ENCODE measurements at regions not wholly inside any gene's neighbourhood (a gene's known extent, or its start where the extent isn't known, plus 50 kb on each side); places are given as distances from the start of the nearest gene placed in this dataset.

GRCh38 chr10:6977398-6978186 is 397.5 kb upstream of the PRKCQ start:
- H3K4me3 ChIP-seq (ENCODE audit: low read length): no peak overlapping the region
- no peaks in the 10 kb centered on the region for H3K36me3 ChIP-seq (ENCODE audit: insufficient read depth, low read length)
- H3K9me3 ChIP-seq (replicated peaks; ENCODE audit: low read length): no peaks in the 10 kb centered on the region
- H3K9ac ChIP-seq (ENCODE audit: low read depth, low read length): no peak overlapping the region
- H3K4me2 ChIP-seq (ENCODE audit: low read length): no peak overlapping the region
- H3K4me1 ChIP-seq (ENCODE audit: control insufficient read depth, insufficient read depth, low read length): no peaks in the 10 kb centered on the region
- peaks cover 28% of the 10 kb centered on the region for H3K27me3 ChIP-seq (ENCODE audit: control insufficient read depth, insufficient read depth, low read length)

GRCh38 chr10:6973899-6974298 is 393.8 kb upstream of the PRKCQ start:
- H3K36me3 ChIP-seq (ENCODE audit: insufficient read depth, low read length): no peaks in the 10 kb centered on the region
- no peak overlapping the region for H3K4me3 ChIP-seq (ENCODE audit: low read length)
- no peak overlapping the region for H3K9ac ChIP-seq (ENCODE audit: low read depth, low read length)
- H3K4me1 ChIP-seq (ENCODE audit: control insufficient read depth, insufficient read depth, low read length): no peaks in the 10 kb centered on the region
- H3K9me3 ChIP-seq (replicated peaks; ENCODE audit: low read length): no peaks in the 10 kb centered on the region
- no peak overlapping the region for H3K4me2 ChIP-seq (ENCODE audit: low read length)
- peaks cover 30% of the 10 kb centered on the region for H3K27me3 ChIP-seq (ENCODE audit: control insufficient read depth, insufficient read depth, low read length)

GRCh38 chr10:6972226-6972625 is 392.1 kb upstream of the PRKCQ start:
- Histone ChIP-seq H3K4me2 (ENCODE audit: low read length) (no peak overlapping the region), H3K9ac (ENCODE audit: low read depth, low read length) (no peak overlapping the region), H3K27me3 (ENCODE audit: control insufficient read depth, insufficient read depth, low read length) (peaks cover 22% of the 10 kb centered on the region), H3K4me1 (ENCODE audit: control insufficient read depth, insufficient read depth, low read length) (no peaks in the 10 kb centered on the region), H3K9me3 (replicated peaks; ENCODE audit: low read length) (no peaks in the 10 kb centered on the region), H3K4me3 (ENCODE audit: low read length) (no peak overlapping the region), H3K36me3 (ENCODE audit: insufficient read depth, low read length) (no peaks in the 10 kb centered on the region)

GRCh38 chr10:6969659-6970058 is 389.6 kb upstream of the PRKCQ start:
- no peaks in the 10 kb centered on the region for H3K4me1 ChIP-seq (ENCODE audit: control insufficient read depth, insufficient read depth, low read length)
- H3K9me3 ChIP-seq (replicated peaks; ENCODE audit: low read length): no peaks in the 10 kb centered on the region
- H3K36me3 ChIP-seq (ENCODE audit: insufficient read depth, low read length): no peaks in the 10 kb centered on the region
- H3K4me2 ChIP-seq (ENCODE audit: low read length): no peak overlapping the region
- no peak overlapping the region for H3K4me3 ChIP-seq (ENCODE audit: low read length)
- no peak overlapping the region for H3K9ac ChIP-seq (ENCODE audit: low read depth, low read length)
- H3K27me3 ChIP-seq (ENCODE audit: control insufficient read depth, insufficient read depth, low read length): peaks cover 23% of the 10 kb centered on the region

GRCh38 chr10:6964543-6964942 is 384.5 kb upstream of the PRKCQ start:
- H3K9me3 ChIP-seq (replicated peaks; ENCODE audit: low read length): no peaks in the 10 kb centered on the region
- peaks cover 13% of the 10 kb centered on the region for H3K27me3 ChIP-seq (ENCODE audit: control insufficient read depth, insufficient read depth, low read length)
- H3K4me1 ChIP-seq (ENCODE audit: control insufficient read depth, insufficient read depth, low read length): no peaks in the 10 kb centered on the region
- H3K36me3 ChIP-seq (ENCODE audit: insufficient read depth, low read length): no peaks in the 10 kb centered on the region
- H3K4me2 ChIP-seq (ENCODE audit: low read length): no peak overlapping the region
- H3K9ac ChIP-seq (ENCODE audit: low read depth, low read length): no peak overlapping the region
- no peak overlapping the region for H3K4me3 ChIP-seq (ENCODE audit: low read length)

- Histone ChIP-seq H3K9me3 (replicated peaks; ENCODE audit: low read length) (no peaks in the 10 kb centered on the region), H3K27me3 (ENCODE audit: control insufficient read depth, insufficient read depth, low read length) (peaks cover 13% of the 10 kb centered on the region), H3K9ac (ENCODE audit: low read depth, low read length) (no peak overlapping the region), H3K4me2 (ENCODE audit: low read length) (no peak overlapping the region), H3K4me1 (ENCODE audit: control insufficient read depth, insufficient read depth, low read length) (no peaks in the 10 kb centered on the region), H3K36me3 (ENCODE audit: insufficient read depth, low read length) (no peaks in the 10 kb centered on the region), H3K4me3 (ENCODE audit: low read length) (no peak overlapping the region)
These were observed 382.5 kb upstream of the PRKCQ start for GRCh38 chr10:6962576-6962975.

- Histone ChIP-seq H3K36me3 (ENCODE audit: insufficient read depth, low read length) (no peaks in the 10 kb centered on the region), H3K4me3 (ENCODE audit: low read length) (no peak overlapping the region), H3K4me2 (ENCODE audit: low read length) (no peak overlapping the region), H3K9ac (ENCODE audit: low read depth, low read length) (no peak overlapping the region), H3K27me3 (ENCODE audit: control insufficient read depth, insufficient read depth, low read length) (peaks cover 9% of the 10 kb centered on the region), H3K9me3 (replicated peaks; ENCODE audit: low read length) (no peaks in the 10 kb centered on the region), H3K4me1 (ENCODE audit: control insufficient read depth, insufficient read depth, low read length) (no peaks in the 10 kb centered on the region)
These were observed 378.6 kb upstream of the PRKCQ start for GRCh38 chr10:6958711-6959110.

GRCh38 chr10:6958254-6958653 is 378.2 kb upstream of the PRKCQ start:
- no peaks in the 10 kb centered on the region for H3K36me3 ChIP-seq (ENCODE audit: insufficient read depth, low read length)
- no peak overlapping the region for H3K9ac ChIP-seq (ENCODE audit: low read depth, low read length)
- no peaks in the 10 kb centered on the region for H3K9me3 ChIP-seq (replicated peaks; ENCODE audit: low read length)
- H3K27me3 ChIP-seq (ENCODE audit: control insufficient read depth, insufficient read depth, low read length): peaks cover 14% of the 10 kb centered on the region
- H3K4me2 ChIP-seq (ENCODE audit: low read length): no peak overlapping the region
- no peaks in the 10 kb centered on the region for H3K4me1 ChIP-seq (ENCODE audit: control insufficient read depth, insufficient read depth, low read length)
- H3K4me3 ChIP-seq (ENCODE audit: low read length): no peak overlapping the region

GRCh38 chr10:6957851-6958250 is 377.8 kb upstream of the PRKCQ start:
- Histone ChIP-seq H3K4me2 (ENCODE audit: low read length) (no peak overlapping the region), H3K4me3 (ENCODE audit: low read length) (no peak overlapping the region), H3K27me3 (ENCODE audit: control insufficient read depth, insufficient read depth, low read length) (peaks cover 15% of the 10 kb centered on the region), H3K4me1 (ENCODE audit: control insufficient read depth, insufficient read depth, low read length) (no peaks in the 10 kb centered on the region), H3K9ac (ENCODE audit: low read depth, low read length) (no peak overlapping the region), H3K36me3 (ENCODE audit: insufficient read depth, low read length) (no peaks in the 10 kb centered on the region), H3K9me3 (replicated peaks; ENCODE audit: low read length) (no peaks in the 10 kb centered on the region)

DNA sequence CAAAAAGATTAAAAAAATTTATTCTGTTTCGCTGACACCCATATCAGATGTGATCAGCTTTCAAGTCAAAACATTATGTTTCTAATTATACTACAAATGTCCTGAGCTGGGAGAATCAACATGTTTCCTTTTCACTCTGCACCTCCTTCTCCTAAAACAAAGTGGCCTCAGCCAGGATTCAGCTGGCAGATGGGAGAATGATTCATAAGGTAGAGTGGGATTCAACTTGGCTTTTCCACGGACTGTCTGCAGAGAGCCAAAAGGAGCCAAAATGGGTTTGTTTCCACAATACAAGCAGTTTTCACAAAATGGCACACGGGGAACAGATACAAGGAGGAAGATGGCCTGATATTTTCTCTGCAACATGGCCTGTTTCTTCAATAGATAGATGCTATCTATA is 376.5 kb upstream of the PRKCQ start:
- Histone ChIP-seq H3K4me3 (ENCODE audit: low read length) (no peak overlapping the region), H3K4me1 (ENCODE audit: control insufficient read depth, insufficient read depth, low read length) (no peaks in the 10 kb centered on the region), H3K4me2 (ENCODE audit: low read length) (no peak overlapping the region), H3K36me3 (ENCODE audit: insufficient read depth, low read length) (no peaks in the 10 kb centered on the region), H3K27me3 (ENCODE audit: control insufficient read depth, insufficient read depth, low read length) (peaks cover 11% of the 10 kb centered on the region), H3K9me3 (replicated peaks; ENCODE audit: low read length) (no peaks in the 10 kb centered on the region), H3K9ac (ENCODE audit: low read depth, low read length) (no peak overlapping the region)

- no peak overlapping the region for H3K4me2 ChIP-seq (ENCODE audit: low read length)
- no peak overlapping the region for H3K9ac ChIP-seq (ENCODE audit: low read depth, low read length)
- H3K4me1 ChIP-seq (ENCODE audit: control insufficient read depth, insufficient read depth, low read length): no peaks in the 10 kb centered on the region
- no peak overlapping the region for H3K4me3 ChIP-seq (ENCODE audit: low read length)
- H3K9me3 ChIP-seq (replicated peaks; ENCODE audit: low read length): no peaks in the 10 kb centered on the region
- peaks cover 9% of the 10 kb centered on the region for H3K27me3 ChIP-seq (ENCODE audit: control insufficient read depth, insufficient read depth, low read length)
- H3K36me3 ChIP-seq (ENCODE audit: insufficient read depth, low read length): no peaks in the 10 kb centered on the region
These were observed 373.3 kb upstream of the PRKCQ start for GRCh38 chr10:6953271-6953801.

DNA sequence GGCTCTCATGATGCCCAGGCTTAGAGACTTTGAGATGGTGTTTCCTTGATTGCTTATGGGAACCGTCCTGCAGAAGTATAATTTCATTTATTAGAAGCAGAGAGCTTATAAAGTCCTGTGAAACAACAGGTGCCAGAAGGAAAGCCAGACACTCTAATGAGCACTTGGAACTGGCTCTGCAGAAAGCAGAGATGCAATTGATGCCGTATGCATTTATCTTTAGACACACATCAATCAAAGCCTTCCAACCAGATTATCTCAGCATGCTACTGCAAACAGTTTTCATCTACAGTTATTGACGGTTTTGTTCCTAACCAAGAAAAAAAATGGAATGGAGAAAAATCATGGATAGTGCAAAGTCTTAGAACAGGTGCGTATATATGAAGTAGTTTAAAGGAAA is 371.7 kb upstream of the PRKCQ start:
- peaks cover 9% of the 10 kb centered on the region for H3K27me3 ChIP-seq (ENCODE audit: control insufficient read depth, insufficient read depth, low read length)
- no peaks in the 10 kb centered on the region for H3K9me3 ChIP-seq (replicated peaks; ENCODE audit: low read length)
- H3K9ac ChIP-seq (ENCODE audit: low read depth, low read length): no peak overlapping the region
- no peaks in the 10 kb centered on the region for H3K36me3 ChIP-seq (ENCODE audit: insufficient read depth, low read length)
- H3K4me3 ChIP-seq (ENCODE audit: low read length): no peak overlapping the region
- H3K4me2 ChIP-seq (ENCODE audit: low read length): no peak overlapping the region
- no peaks in the 10 kb centered on the region for H3K4me1 ChIP-seq (ENCODE audit: control insufficient read depth, insufficient read depth, low read length)

Measured in skeletal muscle satellite cell (primary cell).